ENCODE measurements at regions not wholly inside any gene's neighbourhood (a gene's known extent, or its start where the extent isn't known, plus 50 kb on each side); places are given as distances from the start of the nearest gene placed in this dataset.

- no peak for TF ChIP-seq POLR2A (IDR thresholded peaks at IDR 0.05)
- TF ChIP-seq, protein P1, sequence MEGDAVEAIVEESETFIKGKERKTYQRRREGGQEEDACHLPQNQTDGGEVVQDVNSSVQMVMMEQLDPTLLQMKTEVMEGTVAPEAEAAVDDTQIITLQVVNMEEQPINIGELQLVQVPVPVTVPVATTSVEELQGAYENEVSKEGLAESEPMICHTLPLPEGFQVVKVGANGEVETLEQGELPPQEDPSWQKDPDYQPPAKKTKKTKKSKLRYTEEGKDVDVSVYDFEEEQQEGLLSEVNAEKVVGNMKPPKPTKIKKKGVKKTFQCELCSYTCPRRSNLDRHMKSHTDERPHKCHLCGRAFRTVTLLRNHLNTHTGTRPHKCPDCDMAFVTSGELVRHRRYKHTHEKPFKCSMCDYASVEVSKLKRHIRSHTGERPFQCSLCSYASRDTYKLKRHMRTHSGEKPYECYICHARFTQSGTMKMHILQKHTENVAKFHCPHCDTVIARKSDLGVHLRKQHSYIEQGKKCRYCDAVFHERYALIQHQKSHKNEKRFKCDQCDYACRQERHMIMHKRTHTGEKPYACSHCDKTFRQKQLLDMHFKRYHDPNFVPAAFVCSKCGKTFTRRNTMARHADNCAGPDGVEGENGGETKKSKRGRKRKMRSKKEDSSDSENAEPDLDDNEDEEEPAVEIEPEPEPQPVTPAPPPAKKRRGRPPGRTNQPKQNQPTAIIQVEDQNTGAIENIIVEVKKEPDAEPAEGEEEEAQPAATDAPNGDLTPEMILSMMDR (IDR thresholded peaks at IDR 0.05): no peak
- Histone ChIP-seq H3K9me3 (no peaks in the 10 kb centered on the region), H3K4me3 (no peak overlapping the region), H3K36me3 (no peaks in the 10 kb centered on the region), H3K27ac (no peak overlapping the region), H3K4me1 (no peaks in the 10 kb centered on the region), H3K27me3 (peaks cover 0 to 2% of the 10 kb centered on the region in 2 donors)
- no peak for DNase-seq
- intact Hi-C loops (cut with DNase I; ENCODE audit: low total_unique reads): no loop called here
Observed at GRCh38 chrX:139125916-139126315, 404.6 kb upstream of the F9 start.

- no peak for DNase-seq
- Histone ChIP-seq H3K36me3 (no peaks in the 10 kb centered on the region), H3K4me1 (no peaks in the 10 kb centered on the region), H3K4me3 (no peak overlapping the region), H3K27me3 (no peaks in the 10 kb centered on the region), H3K9me3 (no peaks in the 10 kb centered on the region), H3K27ac (no peak overlapping the region)
- intact Hi-C loops (cut with DNase I; ENCODE audit: low total_unique reads): no loop called here
- TF ChIP-seq, protein P1 (IDR thresholded peaks at IDR 0.05): no peak
- TF ChIP-seq POLR2A (IDR thresholded peaks at IDR 0.05): no peak
Observed at GRCh38 chrX:139121616-139122286, 408.8 kb upstream of the F9 start.

DNA sequence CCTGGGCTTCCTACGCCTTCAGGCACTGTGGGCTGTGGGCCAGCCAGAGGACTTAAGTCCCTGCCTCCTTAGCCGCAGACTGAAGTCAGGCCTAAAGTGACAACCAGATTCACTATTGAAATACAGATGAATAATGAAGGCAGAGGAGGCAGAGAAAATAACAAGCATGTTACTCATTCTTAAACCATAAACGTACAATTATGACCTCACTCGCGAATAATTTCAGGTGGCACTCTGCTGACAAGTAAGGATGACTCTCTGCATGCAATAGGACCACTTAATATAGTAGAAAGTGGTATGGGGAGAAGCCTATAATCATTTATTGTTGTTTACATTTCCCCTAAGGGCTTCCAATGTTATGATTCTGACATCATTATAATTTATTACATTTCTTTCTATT, 409.2 kb upstream of the FGF13 start:
- DNase-seq: no peak
- H3K4me3 ChIP-seq: no peak overlapping the region
- no peaks in the 10 kb centered on the region for H3K9me3 ChIP-seq
- no peak for TF ChIP-seq POLR2A (IDR thresholded peaks at IDR 0.05)
- TF ChIP-seq, protein P1 (IDR thresholded peaks at IDR 0.05): no peak
- no peaks in the 10 kb centered on the region for H3K36me3 ChIP-seq
- intact Hi-C loops (cut with DNase I; ENCODE audit: low total_unique reads): no loop called here
- no peaks in the 10 kb centered on the region for H3K27me3 ChIP-seq
- no peaks in the 10 kb centered on the region for H3K4me1 ChIP-seq
- no peak overlapping the region for H3K27ac ChIP-seq

- no peak overlapping the region for H3K27ac ChIP-seq
- no peaks in the 10 kb centered on the region for H3K36me3 ChIP-seq
- no peaks in the 10 kb centered on the region for H3K9me3 ChIP-seq
- DNase-seq: no peak
- no peaks in the 10 kb centered on the region for H3K27me3 ChIP-seq
- no peak overlapping the region for H3K4me3 ChIP-seq
- H3K4me1 ChIP-seq: no peaks in the 10 kb centered on the region
- TF ChIP-seq, protein P1 (IDR thresholded peaks at IDR 0.05): no peak
- no peak for TF ChIP-seq POLR2A (IDR thresholded peaks at IDR 0.05)
- intact Hi-C loops (cut with DNase I; ENCODE audit: low total_unique reads): no loop called here
Observed at GRCh38 chrX:139113708-139114107, 402.2 kb upstream of the FGF13 start.

DNA sequence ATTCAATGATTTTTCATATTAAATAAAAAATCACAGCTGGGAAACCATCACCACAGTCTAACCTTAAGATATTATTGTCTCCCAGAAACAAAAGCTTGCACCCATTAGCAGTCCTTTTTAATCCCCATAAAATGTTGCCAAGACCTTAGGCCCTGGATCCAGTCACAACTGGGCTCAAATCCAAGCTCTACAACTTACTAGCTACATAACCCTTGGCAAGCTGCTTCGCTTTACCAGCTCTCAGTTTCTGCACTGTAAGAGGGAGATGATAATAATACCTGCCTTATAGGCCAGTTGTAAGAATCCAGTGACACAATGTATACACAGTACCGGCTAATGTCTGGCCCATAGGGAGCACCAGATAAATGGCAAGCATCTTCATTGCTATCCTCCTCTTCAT, 400.9 kb upstream of the FGF13 start:
- Histone ChIP-seq H3K9me3 (no peaks in the 10 kb centered on the region), H3K27me3 (no peaks in the 10 kb centered on the region), H3K4me3 (no peak overlapping the region), H3K27ac (no peak overlapping the region), H3K4me1 (no peaks in the 10 kb centered on the region), H3K36me3 (no peaks in the 10 kb centered on the region)
- no peak for DNase-seq
- TF ChIP-seq POLR2A (IDR thresholded peaks at IDR 0.05): no peak
- TF ChIP-seq, protein P1 (IDR thresholded peaks at IDR 0.05): no peak
- intact Hi-C loops (cut with DNase I; ENCODE audit: low total_unique reads): no loop called here
